Stimulated activated CD8-positive, alpha-beta memory T cell treated with anti-CD3 and anti-CD28 coated beads, Interleukin-15, amount 100 ng/mL, for 1 hour (primary cell): ENCODE measurements at regions not wholly inside any gene's neighbourhood (a gene's known extent, or its start where the extent isn't known, plus 50 kb on each side); places are given as distances from the start of the nearest gene placed in this dataset.

Source experiments
- DNase-seq: peaks from one replicate; pipeline ENCODE4 v3.0.0-alpha.2; 2020; ENCODE audit warnings: low read depth

DNA sequence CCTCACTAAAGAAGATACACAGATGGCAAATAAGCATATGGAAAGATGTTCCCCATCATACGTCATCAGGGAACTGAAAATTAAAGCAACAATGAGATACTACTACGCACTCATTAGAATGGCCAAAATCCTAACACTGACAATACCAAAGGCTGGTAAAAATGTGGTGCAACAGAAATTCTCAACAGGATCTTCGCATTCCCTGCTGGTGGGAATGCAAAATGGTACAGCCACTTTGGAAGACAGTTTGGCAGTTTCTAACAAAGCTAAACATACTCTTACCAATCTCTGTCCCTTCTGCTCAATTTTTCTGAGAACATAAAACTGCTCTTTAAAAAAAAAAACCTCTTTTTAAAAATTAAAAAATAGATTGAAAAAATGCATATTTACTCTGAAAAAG, 300.2 kb downstream of the FBXW7 start:
- no peak for DNase-seq

- no peak for DNase-seq
Observed at GRCh38 chr4:152234571-152234970, 301.3 kb downstream of the FBXW7 start.

DNA sequence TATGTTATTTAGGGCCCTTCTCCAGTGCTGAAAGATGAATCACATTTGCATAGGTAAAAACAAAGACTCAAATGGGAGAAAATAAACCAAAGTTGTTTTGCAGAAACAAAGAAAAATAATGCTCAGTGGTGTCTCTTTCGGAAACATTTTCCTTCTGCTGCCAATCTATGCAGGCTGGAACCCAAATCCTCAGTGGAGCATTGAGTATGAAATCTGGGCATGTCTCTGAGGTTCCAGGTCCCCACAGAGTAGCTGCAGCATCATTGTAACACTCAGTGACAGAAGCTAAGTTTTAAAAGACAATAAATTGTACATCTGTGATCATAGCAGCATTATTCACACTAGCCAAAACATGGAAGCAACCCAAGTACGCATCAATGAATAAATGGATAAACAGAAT, 303.6 kb downstream of the FBXW7 start:
- DNase-seq: no peak

DNA sequence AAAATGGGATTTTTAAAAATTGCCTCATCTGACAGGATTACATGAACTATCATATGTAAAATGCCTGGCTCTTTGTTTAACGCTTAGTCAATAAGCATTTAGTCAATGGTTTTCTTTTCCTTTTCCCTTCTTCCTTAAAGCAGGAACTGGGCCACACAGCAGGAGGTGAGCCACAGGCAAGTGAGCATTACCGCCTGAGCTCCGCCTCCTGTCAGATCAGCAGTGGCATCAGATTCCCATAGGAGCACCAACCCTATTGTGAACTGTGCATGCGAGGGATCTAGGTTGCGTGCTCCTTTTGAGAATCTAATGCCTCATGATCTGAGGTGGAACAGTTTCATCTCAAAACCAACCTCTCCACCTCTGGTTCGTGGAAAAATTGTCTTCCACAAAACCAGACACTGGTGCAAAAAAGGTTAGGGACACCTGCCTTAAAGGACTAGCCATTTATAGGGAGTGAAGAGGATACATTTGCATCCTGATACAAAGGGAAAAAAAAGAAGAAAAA, 306.1 kb downstream of the FBXW7 start:
- no peak for DNase-seq

- no peak for DNase-seq
Observed at GRCh38 chr4:152225680-152226079, 310.2 kb downstream of the FBXW7 start.

DNA sequence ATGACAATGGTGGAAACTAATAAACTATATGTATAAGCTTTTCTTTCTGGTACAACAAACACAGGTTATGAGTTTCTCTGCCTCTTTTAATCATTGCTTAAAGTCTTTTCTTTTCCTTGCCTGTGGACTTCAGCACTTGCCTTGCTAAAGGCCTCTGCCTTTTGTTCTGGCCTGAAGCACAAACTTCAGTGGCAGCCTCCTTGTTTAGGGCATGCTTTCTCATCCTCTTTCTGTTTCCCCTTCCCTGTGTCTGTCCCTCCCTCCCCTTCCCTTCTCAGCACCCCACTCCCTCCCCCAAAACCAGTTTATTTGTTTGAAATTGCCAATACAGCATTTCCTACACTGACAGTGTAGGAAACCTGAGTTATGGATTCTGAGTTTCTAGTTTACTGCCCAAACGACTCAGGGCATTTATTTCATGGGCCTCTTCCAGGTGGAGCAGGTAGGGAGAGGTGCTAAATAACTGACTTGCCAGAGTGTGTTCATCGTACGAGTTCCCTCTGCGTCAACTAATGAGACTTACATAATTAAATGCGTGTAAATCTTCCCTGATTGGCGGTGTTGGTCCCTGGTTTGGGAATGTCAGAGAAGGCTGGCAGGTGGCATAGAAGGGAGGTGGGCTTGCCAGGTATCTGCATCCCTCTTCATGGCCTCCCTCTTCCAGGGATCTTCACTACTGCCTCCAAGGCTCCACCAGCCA, 311.0 kb downstream of the FBXW7 start:
- no peak for DNase-seq

- no peak for DNase-seq
Observed at GRCh38 chr4:152224223-152224622, 311.7 kb downstream of the FBXW7 start.

- no peak for DNase-seq
Observed at GRCh38 chr4:152223600-152223999, 312.3 kb downstream of the FBXW7 start.

GRCh38 chr4:152221816-152222516, 313.9 kb downstream of the FBXW7 start:
- no peak for DNase-seq

DNA sequence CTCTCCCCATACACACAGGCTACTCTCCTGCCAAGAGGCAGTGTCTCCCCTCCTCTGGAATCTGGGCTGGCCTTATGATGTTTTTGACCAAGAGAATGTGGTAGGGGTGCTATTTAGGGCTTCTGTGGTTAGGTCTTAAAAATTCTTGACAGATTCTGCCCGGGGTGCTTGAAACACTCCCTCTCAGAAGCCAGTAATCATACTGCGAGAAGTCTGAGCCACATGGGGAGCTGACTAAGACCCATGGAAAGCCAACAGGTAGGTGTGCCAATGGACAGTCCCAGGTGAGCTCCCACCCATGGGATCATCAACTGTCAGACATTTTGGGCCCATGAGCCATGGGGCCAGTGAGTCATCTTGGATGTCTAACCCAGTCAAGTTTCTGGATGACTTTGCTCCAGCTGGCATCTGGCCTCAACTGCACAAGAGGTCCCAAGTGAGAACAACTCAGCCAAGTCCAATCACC, 315.7 kb downstream of the FBXW7 start:
- no peak for DNase-seq

DNA sequence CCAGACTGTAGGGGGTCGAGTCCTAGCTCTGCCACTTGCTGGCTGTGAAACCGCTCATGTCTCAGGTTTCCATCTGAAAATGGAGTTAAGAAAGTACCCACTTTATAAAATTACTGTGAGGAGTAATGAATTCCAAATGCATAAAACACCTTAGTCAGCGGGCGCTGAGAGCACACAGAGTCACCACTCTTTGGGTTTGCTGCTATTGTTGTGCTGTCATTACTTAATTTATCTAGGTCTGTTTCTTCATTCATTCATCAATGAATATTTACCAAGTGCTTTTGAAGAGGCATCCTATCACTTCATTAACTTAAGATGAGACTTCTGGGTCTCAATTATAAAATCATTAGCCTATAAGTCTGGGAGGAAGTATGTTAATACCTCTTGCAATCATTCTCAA, 317.3 kb downstream of the FBXW7 start:
- DNase-seq: no peak

DNA sequence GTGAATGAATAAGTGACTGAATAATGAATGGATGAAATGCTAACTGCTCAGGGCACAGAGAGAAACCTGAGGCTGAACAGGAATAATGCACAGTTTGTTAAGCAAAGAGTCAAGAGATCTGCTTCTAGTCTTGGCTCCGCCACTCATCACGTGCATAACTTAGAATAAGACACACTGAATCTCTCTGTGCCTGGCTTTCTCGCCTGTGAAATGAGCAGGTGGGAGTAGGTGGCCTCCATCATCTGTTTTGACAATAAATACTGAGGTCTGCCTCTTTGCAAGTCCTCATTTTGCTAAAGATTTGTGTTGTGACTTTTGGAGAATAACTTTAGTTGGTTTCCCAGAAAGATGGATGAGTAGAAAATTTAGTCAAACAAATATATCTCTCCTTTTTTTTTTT, 318.0 kb downstream of the FBXW7 start:
- DNase-seq: no peak

DNA sequence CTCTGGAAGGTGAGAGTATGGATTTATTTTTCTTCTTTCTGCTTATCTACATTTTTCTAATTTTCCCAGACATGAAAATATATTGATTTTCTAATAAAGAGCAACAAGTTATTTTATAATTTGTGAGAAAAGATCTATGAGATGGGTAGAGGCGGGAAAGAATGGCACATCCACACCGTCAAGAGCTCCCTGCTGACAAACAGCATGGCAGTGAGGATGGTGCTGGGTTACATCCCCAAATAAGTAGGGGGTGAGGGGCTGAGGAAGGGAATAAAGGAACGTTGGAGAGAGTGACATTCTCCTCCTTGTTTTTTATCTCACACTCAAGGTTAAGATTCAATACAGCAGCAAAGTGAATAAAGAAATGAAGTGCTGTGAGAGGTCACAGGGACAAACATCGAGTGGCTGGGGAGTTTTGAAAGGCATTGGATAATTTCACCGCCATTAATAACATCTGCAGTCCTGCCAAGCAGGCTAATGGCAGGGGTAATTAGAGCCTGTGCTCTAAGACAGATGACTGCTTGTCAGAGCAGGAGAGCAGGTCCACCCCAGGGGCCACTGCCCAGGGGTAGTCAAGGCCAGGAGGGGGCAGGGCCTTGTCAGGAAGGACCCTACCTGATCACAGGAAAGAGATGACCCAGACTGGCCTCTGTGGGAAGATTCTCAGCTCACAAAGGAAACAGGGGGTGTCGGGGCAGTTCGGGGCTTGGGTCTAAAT, 323.8 kb downstream of the FBXW7 start:
- DNase-seq: no peak

DNA sequence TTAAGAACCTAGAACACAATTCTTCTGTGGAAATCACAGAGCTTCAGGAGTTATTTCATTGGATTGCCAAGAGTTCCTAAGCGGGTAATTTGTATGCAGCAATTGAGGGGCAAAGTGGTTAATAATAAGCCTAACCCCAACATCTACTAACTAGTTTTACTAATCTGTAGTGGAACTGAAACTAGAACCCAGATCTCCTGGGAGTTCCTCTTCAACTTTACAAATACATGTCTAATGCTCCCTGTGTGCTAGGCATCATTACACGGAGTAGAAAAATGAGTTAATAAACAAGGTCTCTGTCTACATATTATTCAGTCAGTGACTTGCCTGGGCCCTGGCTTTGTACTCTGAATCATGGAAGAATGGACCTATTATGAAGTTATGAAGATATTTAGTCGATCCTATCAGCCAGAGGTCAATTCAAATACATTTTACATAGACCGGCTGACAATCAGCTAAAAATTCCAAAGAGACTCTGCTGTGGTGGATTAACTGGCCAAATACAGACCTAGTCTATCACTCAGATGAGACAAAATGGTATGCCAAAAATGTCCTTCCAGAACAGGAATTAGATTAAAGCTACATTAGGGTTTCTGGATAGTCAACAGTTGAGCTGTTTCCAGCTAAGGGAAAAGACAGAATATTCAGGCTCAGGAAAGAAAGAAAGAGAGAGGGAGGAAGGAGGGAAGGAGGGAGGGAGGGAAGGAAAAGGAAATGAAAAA, 326.0 kb downstream of the FBXW7 start:
- DNase-seq: no peak

DNA sequence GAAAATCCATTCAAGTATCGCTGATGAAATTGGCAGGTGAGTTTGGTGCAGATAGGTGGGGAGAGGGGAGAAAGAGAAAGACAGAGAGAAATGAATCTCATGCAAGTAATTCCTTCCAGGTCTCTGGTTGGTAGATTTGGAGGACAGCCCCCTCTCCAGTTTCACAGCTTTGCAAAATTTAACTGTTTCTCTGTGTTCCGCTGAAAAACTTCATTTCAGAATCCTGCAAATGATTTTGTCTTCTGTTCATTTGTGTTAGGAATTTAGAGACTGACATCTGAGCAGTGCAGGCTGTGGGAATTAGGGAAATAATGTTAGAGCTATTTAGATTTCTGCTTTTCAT, 328.5 kb downstream of the FBXW7 start:
- no peak for DNase-seq

DNA sequence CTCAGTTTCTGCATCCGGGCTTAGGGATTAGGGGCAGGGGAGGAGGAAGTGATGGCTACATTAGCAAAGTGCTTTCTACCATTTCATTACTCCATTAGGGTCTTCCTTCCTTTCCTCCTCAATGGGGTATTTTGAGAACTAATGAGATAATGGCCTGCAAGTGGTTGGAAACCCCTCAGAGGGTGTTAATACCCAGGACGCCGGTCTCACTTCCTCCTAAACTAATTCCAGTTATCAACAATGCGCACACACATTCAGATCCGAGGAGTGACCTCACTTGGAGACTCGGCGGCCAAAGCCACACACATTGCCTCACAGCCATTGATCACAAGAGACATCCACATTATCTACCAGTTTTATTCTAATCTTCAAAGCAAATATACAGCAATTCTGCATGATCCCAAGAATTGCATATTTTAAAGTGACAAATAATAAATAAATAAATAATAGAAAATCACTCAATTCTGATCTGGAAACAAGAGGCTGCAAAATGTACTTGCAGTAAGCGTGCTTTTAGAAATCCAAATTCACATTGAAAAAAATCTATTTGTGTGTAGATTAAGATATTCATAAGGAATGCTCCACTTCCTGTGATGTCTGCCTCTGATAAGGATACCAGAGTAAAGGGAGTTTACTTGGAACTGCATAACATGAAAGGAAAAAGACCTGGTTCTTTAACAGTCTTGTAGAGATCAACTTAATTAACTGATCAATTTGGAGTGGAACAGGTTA, 329.1 kb downstream of the FBXW7 start:
- no peak for DNase-seq

DNA sequence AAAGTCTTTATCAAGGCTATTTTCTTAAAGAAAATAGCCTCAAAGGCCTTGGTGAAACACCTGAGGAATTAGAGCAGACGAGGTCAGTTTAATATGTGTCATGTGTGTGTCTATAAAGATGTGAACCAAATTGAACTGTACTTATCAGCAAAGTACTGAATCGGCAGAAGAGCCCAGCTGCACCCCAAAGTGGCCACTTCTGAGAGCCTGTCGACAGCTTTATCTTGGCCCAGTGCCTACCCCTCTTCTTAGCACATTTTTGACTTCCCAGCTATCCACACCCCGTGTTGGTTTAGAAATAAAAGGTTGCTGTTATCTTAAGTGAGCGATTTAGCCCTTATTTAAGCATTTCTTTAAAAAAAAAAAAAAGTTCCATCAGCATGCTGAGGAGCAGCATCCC, 329.7 kb downstream of the FBXW7 start:
- DNase-seq: no peak

DNA sequence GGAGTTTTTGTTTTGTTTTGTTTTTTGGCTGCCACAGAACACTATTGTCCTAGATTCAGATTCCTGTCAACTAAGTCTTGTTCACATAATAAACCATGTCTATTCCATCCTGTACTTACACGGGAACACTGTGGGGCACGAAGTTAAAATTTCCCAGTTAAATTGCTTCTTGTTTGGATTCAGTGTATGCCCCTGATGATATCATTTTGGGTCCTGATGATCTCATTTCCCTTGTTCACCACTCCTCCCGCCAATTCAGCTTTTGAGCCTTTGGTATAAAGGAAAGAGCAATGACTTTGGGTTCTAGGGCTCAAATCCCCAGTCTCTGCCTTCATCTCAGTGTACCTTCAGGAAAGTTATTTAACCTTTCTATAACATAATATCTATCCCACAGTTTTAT, 333.5 kb downstream of the FBXW7 start:
- no peak for DNase-seq

DNA sequence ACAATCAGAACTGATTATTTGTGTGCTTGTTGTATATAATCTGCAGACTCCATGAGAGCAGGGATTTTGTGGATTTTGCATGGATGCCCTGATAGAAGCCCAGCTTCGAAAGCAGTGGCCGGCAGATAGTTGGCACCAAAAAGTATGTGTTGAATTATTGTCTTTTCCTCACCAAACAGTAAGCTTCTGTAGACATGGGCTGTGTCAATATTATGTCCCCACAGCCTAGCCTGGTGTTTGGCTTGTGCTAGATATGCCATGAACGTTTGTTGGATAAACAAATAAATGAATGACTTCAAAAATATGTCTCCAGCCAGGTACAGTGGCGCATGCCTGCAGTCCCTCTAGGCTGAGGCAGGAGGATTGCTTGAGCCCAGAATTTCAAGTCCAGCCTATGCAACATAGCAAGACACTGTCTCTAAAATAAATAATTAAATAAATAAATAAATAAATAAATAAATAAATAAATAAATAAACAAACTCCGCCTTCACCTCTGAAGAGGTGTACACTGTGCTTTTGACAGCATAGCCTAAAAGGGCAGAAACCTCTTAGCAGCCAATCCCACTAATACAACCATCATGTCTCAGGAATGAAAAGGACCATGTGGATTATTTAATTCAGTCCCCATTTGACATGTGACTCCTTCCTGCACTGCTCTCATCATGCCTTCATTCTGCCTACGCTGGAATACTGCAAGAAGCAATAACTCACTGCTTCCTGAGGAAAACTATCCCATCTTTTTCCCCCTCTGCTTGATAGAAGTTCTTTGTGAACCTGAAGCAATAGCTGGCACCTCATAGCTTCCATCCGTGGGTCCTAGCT, 335.2 kb downstream of the FBXW7 start:
- DNase-seq: no peak

- no peak for DNase-seq
Observed at GRCh38 chr4:152197211-152197610, 338.7 kb downstream of the FBXW7 start.

GRCh38 chr4:152195888-152196287, 340.0 kb downstream of the FBXW7 start:
- no peak for DNase-seq
